Motor neuron (in vitro differentiated cells): ENCODE measurements at regions not wholly inside any gene's neighbourhood (a gene's known extent, or its start where the extent isn't known, plus 50 kb on each side); places are given as distances from the start of the nearest gene placed in this dataset.
A peak's percentile ranks its signal among the peaks of the same experiment; 100 is the strongest.
"Not testable (repeated sequence)": the region's sequence is repeated elsewhere in the genome, so short reads cannot be mapped to it uniquely, and the experiment has no call there.

Experiments used
- ATAC-seq, 8 experiments: fragments of 200-7000 bp; cut with Tn5 transposase; replicated peaks in 6 of 8; 2 replicates each; pipeline ENCODE4 v1.8.0; 2021; ENCODE audit warnings: mild to moderate bottlenecking in 8 of 8, moderate library complexity in 8 of 8
- H3K27ac ChIP-seq, 2 donors: fragments of 250-450 bp; sonication (Bioruptor Pico); 2 replicates each; pipeline ENCODE4 v1.9.0; 2021; ENCODE audit warnings: antibody characterized with exemption in 2 of 2, mild to moderate bottlenecking in 2 of 2, moderate library complexity in 1 of 2
- H3K4me1 ChIP-seq, 2 donors: fragments of 250-450 bp; sonication (Bioruptor Pico); replicated peaks in 1 of 2; 2 replicates each; pipeline ENCODE4 v1.6.1; 2021; ENCODE audit warnings: antibody characterized with exemption in 2 of 2, mild to moderate bottlenecking in 2 of 2, moderate library complexity in 1 of 2
- H3K4me3 ChIP-seq, 5 donors: fragments of 250-450 bp; sonication (Bioruptor Pico); 2 replicates each; pipeline ENCODE4 v1.9.0; 2021; ENCODE audit warnings: antibody characterized with exemption in 5 of 5, mild to moderate bottlenecking in 5 of 5, moderate library complexity in 4 of 5
- WGBS, 10 experiments: fragments of 450-650 bp; shearing (Covaris generic); methylation state at CpG; one replicate each; pipeline ENCODE4 v1.0.0; 2022; 5-methylcytosine and 5-hydroxymethylcytosine counted together
- in situ Hi-C, 9 experiments: fragments of 400-800 bp; cut with MboI; loops; one replicate each; pipeline ENCODE4 v1.15.0; 2021; ENCODE audit warnings: low sequenced_read_pairs in 9 of 9, low pct_unique_long_range_greater_than_20kb in 2 of 9; ENCODE audit not compliant: unreplicated experiment in 9 of 9

- in situ Hi-C loops, result no loop called here
- H3K27ac ChIP-seq, result no peak overlapping the region
- H3K4me3 ChIP-seq, result no peak overlapping the region
- 50 to 100% (median 100%) methylated on average over 1 to 3 of the region's 3 CpGs; no CpG with 5 or more reads in 2 of the 10 experiments for WGBS, 10 experiments
- no peak for ATAC-seq
- H3K4me1 ChIP-seq, result peaks cover 12 to 28% of the 10 kb centered on the region in 2 donors
These were observed 78.1 kb upstream of the RAPGEF2 start for GRCh38 chr4:159024828-159025227.

GRCh38 chr4:159026329-159026728 lies 76.5 kb upstream of the RAPGEF2 start:
- H3K27ac ChIP-seq, result no peak overlapping the region
- no peak overlapping the region for H3K4me3 ChIP-seq
- no peak for ATAC-seq
- in situ Hi-C loops, result no loop called here
- peaks cover 7 to 22% of the 10 kb centered on the region in 2 donors for H3K4me1 ChIP-seq

GRCh38 chr4:159027535-159027934 lies 75.3 kb upstream of the RAPGEF2 start:
- H3K4me3 ChIP-seq, result no peak overlapping the region
- WGBS, 10 experiments, result 20 to 85% (median 63%) methylated on average over 2 of the region's 2 CpGs; no CpG with 5 or more reads in 4 of the 10 experiments
- ATAC-seq, result peak in 5 of 8 experiments; percentile 50 to 87 (median 74)
- H3K4me1 ChIP-seq, result peaks cover 0 to 15% of the 10 kb centered on the region in 2 donors
- no peak overlapping the region for H3K27ac ChIP-seq
- in situ Hi-C loops, result no loop called here

GRCh38 chr4:159029481-159029880 lies 73.4 kb upstream of the RAPGEF2 start:
- peaks cover 2 to 5% of the 10 kb centered on the region in 2 donors for H3K4me1 ChIP-seq
- H3K27ac ChIP-seq, result no peak overlapping the region
- 85 to 100% (median 90%) methylated on average over 1 of the region's 1 CpG; no CpG with 5 or more reads in 1 of the 10 experiments for WGBS, 10 experiments
- in situ Hi-C loops, result no loop called here
- ATAC-seq, result no peak
- no peak overlapping the region for H3K4me3 ChIP-seq

GRCh38 chr4:159030297-159030696 lies 72.6 kb upstream of the RAPGEF2 start:
- H3K27ac ChIP-seq, ATAC-seq, H3K4me3 ChIP-seq, in situ Hi-C loops, H3K4me1 ChIP-seq: not testable (repeated sequence)
- 67 to 100% (median 80%) methylated on average over 1 to 2 of the region's 2 CpGs; no CpG with 5 or more reads in 5 of the 10 experiments for WGBS, 10 experiments

- 0 to 56% (median 25%) methylated on average over 1 of the region's 1 CpG; no CpG with 5 or more reads in 3 of the 10 experiments for WGBS, 10 experiments
- Histone ChIP-seq H3K27ac (no peak overlapping the region), H3K4me1 (peaks cover 6 to 11% of the 10 kb centered on the region in 2 donors), H3K4me3 (no peak overlapping the region)
- in situ Hi-C loops, result no loop called here
- peak in 3 of 8 experiments; percentile 22 to 40 (median 39) for ATAC-seq
These were observed 67.3 kb upstream of the RAPGEF2 start for GRCh38 chr4:159035570-159035969.

- H3K4me3 ChIP-seq, result no peak overlapping the region
- H3K27ac ChIP-seq, result no peak overlapping the region
- 72 to 100% (median 91%) methylated on average over 1 to 3 of the region's 3 CpGs; no CpG with 5 or more reads in 4 of the 10 experiments for WGBS, 10 experiments
- H3K4me1 ChIP-seq, result peaks cover 9 to 26% of the 10 kb centered on the region in 2 donors
- in situ Hi-C loops, result no loop called here
- no peak for ATAC-seq
These were observed 64.3 kb upstream of the RAPGEF2 start for GRCh38 chr4:159038536-159038935.

- WGBS, 10 experiments, result 17 to 80% (median 69%) methylated on average over 1 to 6 of the region's 6 CpGs; no CpG with 5 or more reads in 1 of the 10 experiments
- H3K27ac ChIP-seq, result no peak overlapping the region
- peak in 3 of 8 experiments; percentile 33 to 52 (median 44) for ATAC-seq
- no peak overlapping the region for H3K4me3 ChIP-seq
- H3K4me1 ChIP-seq, result peaks cover 9 to 20% of the 10 kb centered on the region in 2 donors
- in situ Hi-C loops, result no loop called here
These were observed 61.5 kb upstream of the RAPGEF2 start for GRCh38 chr4:159041054-159042034.

- Histone ChIP-seq H3K27ac (no peak overlapping the region), H3K4me1 (peaks cover 9 to 24% of the 10 kb centered on the region in 2 donors), H3K4me3 (no peak overlapping the region)
- 20 to 100% (median 78%) methylated on average over 1 to 5 of the region's 5 CpGs; no CpG with 5 or more reads in 1 of the 10 experiments for WGBS, 10 experiments
- ATAC-seq, result no peak
- in situ Hi-C loops, result no loop called here
These were observed 60.7 kb upstream of the RAPGEF2 start for GRCh38 chr4:159042097-159042605.

GRCh38 chr4:159042868-159043267 lies 60.0 kb upstream of the RAPGEF2 start:
- in situ Hi-C loops, result no loop called here
- no peak for ATAC-seq
- H3K27ac ChIP-seq, result no peak overlapping the region
- H3K4me1 ChIP-seq, result peaks cover 14 to 31% of the 10 kb centered on the region in 2 donors
- no peak overlapping the region for H3K4me3 ChIP-seq
- 14 to 100% (median 88%) methylated on average over 1 to 4 of the region's 4 CpGs; no CpG with 5 or more reads in 2 of the 10 experiments for WGBS, 10 experiments

GRCh38 chr4:159043861-159044260 lies 59.0 kb upstream of the RAPGEF2 start:
- Histone ChIP-seq H3K4me1 (peaks cover 18 to 37% of the 10 kb centered on the region in 2 donors), H3K4me3 (no peak overlapping the region), H3K27ac (no peak overlapping the region)
- no peak for ATAC-seq
- WGBS, 10 experiments, result 41 to 100% (median 85%) methylated on average over 1 to 3 of the region's 3 CpGs; no CpG with 5 or more reads in 1 of the 10 experiments
- in situ Hi-C loops, result no loop called here

GRCh38 chr4:159045321-159045720 lies 57.6 kb upstream of the RAPGEF2 start:
- no peak for ATAC-seq
- no peak overlapping the region for H3K27ac ChIP-seq
- peaks cover 20 to 42% of the 10 kb centered on the region in 2 donors for H3K4me1 ChIP-seq
- no peak overlapping the region for H3K4me3 ChIP-seq
- in situ Hi-C loops, result no loop called here

GRCh38 chr4:159046683-159047082 lies 56.2 kb upstream of the RAPGEF2 start:
- no peak overlapping the region for H3K27ac ChIP-seq

More at GRCh38 chr4:159046683-159047082, 56.2 kb upstream of the RAPGEF2 start:
- 63 to 100% (median 90%) methylated on average over 2 to 4 of the region's 6 CpGs; no CpG with 5 or more reads in 3 of the 10 experiments for WGBS, 10 experiments
- Histone ChIP-seq H3K4me1 (peaks cover 22 to 45% of the 10 kb centered on the region in 2 donors), H3K4me3 (no peak overlapping the region)
- in situ Hi-C loops, result no loop called here
- peak in 1 of 8 experiments; percentile 71 for ATAC-seq
